ENCODE measurements at regions not wholly inside any gene's neighbourhood (a gene's known extent, or its start where the extent isn't known, plus 50 kb on each side); places are given as distances from the start of the nearest gene placed in this dataset.

- Histone ChIP-seq H4K20me1 (ENCODE audit: insufficient read depth) (no peaks in the 10 kb centered on the region), H3K4me2 (no peak overlapping the region), H3K36me3 (ENCODE audit: low read depth) (no peaks in the 10 kb centered on the region), H3K79me2 (ENCODE audit: low read depth) (no peaks in the 10 kb centered on the region), H3K9me2 (ENCODE audit: insufficient read depth) (no peaks in the 10 kb centered on the region; the same call in 1 of the 2 replicates), H3K27ac (no peak overlapping the region), H2AFZ (no peak overlapping the region), H3K4me1 (replicated peaks; ENCODE audit: insufficient read depth) (no peaks in the 10 kb centered on the region), H3K4me3 (no peak overlapping the region), H3K27me3 (ENCODE audit: insufficient read depth, low read depth) (no peaks in the 10 kb centered on the region), H3K9me3 (ENCODE audit: insufficient read depth, low read depth) (no peaks in the 10 kb centered on the region), H3F3A (ENCODE audit: insufficient read depth, low read depth) (no peaks in the 10 kb centered on the region)
- TF ChIP-seq CTCF (conservative IDR thresholded peaks at IDR 0.05) (no peak), EZH2 (IDR thresholded peaks at IDR 0.05; ENCODE audit: low read depth) (no peak)
- BruUV-seq (replicated peaks): no TSS peak
- ChIA-PET POLR2A (ENCODE audit: unreplicated experiment) (no interaction called here), CTCF (no interaction called here)
- DNase-seq: no peak
- intact Hi-C loops (cut with micrococcal nuclease; ENCODE audit: unreplicated experiment): no loop called here
Measured at GRCh38 chr18:10258836-10259474, 195.5 kb upstream of the APCDD1 start.

- Histone ChIP-seq H3K36me3 (ENCODE audit: low read depth) (no peaks in the 10 kb centered on the region), H3K4me3 (no peak overlapping the region), H3K9me3 (ENCODE audit: insufficient read depth, low read depth) (no peaks in the 10 kb centered on the region), H3K79me2 (ENCODE audit: low read depth) (no peaks in the 10 kb centered on the region), H3K4me2 (no peak overlapping the region), H2AFZ (no peak overlapping the region), H3K27me3 (ENCODE audit: insufficient read depth, low read depth) (no peaks in the 10 kb centered on the region), H3K27ac (no peak overlapping the region), H4K20me1 (ENCODE audit: insufficient read depth) (no peaks in the 10 kb centered on the region), H3F3A (ENCODE audit: insufficient read depth, low read depth) (no peaks in the 10 kb centered on the region), H3K4me1 (replicated peaks; ENCODE audit: insufficient read depth) (no peaks in the 10 kb centered on the region), H3K9me2 (ENCODE audit: insufficient read depth) (no peaks in the 10 kb centered on the region; the same call in 1 of the 2 replicates)
- TF ChIP-seq EZH2 (IDR thresholded peaks at IDR 0.05; ENCODE audit: low read depth): no peak
- no peak for DNase-seq
- ChIA-PET POLR2A (ENCODE audit: unreplicated experiment) (no interaction called here), CTCF (no interaction called here)
- BruUV-seq (replicated peaks): no TSS peak
- intact Hi-C loops (cut with micrococcal nuclease; ENCODE audit: unreplicated experiment): no loop called here
Measured at GRCh38 chr18:10259901-10260300, 194.5 kb upstream of the APCDD1 start.

GRCh38 chr18:10261344-10262276 is 192.8 kb upstream of the APCDD1 start:
- no peak overlapping the region for H3K27ac ChIP-seq
- TF ChIP-seq CTCF (conservative IDR thresholded peaks at IDR 0.05) (no peak), EZH2 (IDR thresholded peaks at IDR 0.05; ENCODE audit: low read depth) (no peak)
- H3K79me2 ChIP-seq (ENCODE audit: low read depth): no peaks in the 10 kb centered on the region
- no peaks in the 10 kb centered on the region; the same call in 1 of the 2 replicates for H3K9me2 ChIP-seq (ENCODE audit: insufficient read depth)
- DNase-seq: no peak
- H3K4me1 ChIP-seq (replicated peaks; ENCODE audit: insufficient read depth): no peaks in the 10 kb centered on the region
- intact Hi-C loops (cut with micrococcal nuclease; ENCODE audit: unreplicated experiment): no loop called here
- ChIA-PET CTCF (no interaction called here), POLR2A (ENCODE audit: unreplicated experiment) (no interaction called here)
- H4K20me1 ChIP-seq (ENCODE audit: insufficient read depth): no peaks in the 10 kb centered on the region
- H3K9me3 ChIP-seq (ENCODE audit: insufficient read depth, low read depth): no peaks in the 10 kb centered on the region
- no peak overlapping the region for H3K4me2 ChIP-seq
- no peaks in the 10 kb centered on the region for H3K36me3 ChIP-seq (ENCODE audit: low read depth)
- no peak overlapping the region for H3K4me3 ChIP-seq
- no TSS peak for BruUV-seq (replicated peaks)
- no peaks in the 10 kb centered on the region for H3K27me3 ChIP-seq (ENCODE audit: insufficient read depth, low read depth)
- no peaks in the 10 kb centered on the region for H3F3A ChIP-seq (ENCODE audit: insufficient read depth, low read depth)
- H2AFZ ChIP-seq: 0 out of 2 replicates have a peak overlapping the region, but pooled peaks have one; percentile 36
